HG03025 (cell line): ENCODE measurements at regions not wholly inside any gene's neighbourhood (a gene's known extent, or its start where the extent isn't known, plus 50 kb on each side); places are given as distances from the start of the nearest gene placed in this dataset.
"Not testable (repeated sequence)": the region's sequence is repeated elsewhere in the genome, so short reads cannot be mapped to it uniquely, and the experiment has no call there.

Experiments
- ATAC-seq: cut with Tn5 transposase; IDR thresholded peaks from one replicate; pipeline ENCODE4 v1.9.1; 2021; ENCODE audit warnings: mild to moderate bottlenecking, moderate library complexity; ENCODE audit not compliant: unreplicated experiment, low FRiP score

- ATAC-seq = no peak
Observed at GRCh38 chrX:95762716-95763115, 921.9 kb upstream of the DIAPH2 start.

DNA sequence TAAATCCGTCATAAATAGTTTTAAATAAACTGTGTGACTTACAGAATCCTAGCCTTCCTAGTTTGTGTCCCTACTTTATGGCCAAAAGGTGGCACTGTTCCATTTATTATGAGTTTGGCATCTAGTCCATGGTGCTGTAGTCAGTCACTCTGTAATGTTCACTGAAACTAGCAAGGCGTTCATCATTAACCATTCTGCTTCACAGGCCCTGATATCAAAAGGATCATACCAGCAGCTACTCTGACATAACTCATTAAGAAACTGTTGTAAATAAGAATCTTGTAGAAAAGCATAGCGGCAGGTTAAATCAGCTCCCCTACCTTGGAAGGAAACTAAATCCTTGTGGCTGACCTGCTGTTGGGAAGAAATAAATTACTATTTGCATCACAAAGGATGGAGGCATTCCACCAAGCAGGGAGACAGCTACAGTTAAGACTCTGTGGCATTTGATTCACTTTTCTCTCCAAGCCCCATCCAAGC, 919.6 kb upstream of the DIAPH2 start:
- no peak for ATAC-seq

- not testable (repeated sequence) for ATAC-seq
Observed at GRCh38 chrX:95771198-95771597, 913.4 kb upstream of the DIAPH2 start.

- ATAC-seq = no peak
Observed at GRCh38 chrX:95791876-95792275, 892.8 kb upstream of the DIAPH2 start.

DNA sequence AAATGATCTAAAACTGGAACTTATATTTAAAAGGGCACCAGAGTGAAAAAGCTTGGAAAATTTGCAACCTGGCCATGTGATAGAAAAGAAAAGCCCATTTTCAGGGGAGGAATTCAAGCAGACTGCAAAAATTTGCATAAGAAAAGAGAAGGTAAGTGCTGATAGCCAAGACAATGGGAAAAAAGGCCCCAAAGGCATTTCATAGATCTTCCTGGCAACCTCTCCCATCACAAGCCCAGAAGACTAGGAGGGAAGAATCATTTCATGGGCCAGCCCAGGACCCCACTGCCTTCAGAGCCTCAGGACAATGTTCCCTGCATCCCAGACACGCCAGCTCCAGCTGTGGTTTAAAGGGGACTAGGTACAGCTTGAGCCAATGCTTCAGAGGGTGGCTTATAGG, 887.3 kb upstream of the DIAPH2 start:
- no peak for ATAC-seq

GRCh38 chrX:95823796-95824195, 860.8 kb upstream of the DIAPH2 start:
- ATAC-seq = no peak

DNA sequence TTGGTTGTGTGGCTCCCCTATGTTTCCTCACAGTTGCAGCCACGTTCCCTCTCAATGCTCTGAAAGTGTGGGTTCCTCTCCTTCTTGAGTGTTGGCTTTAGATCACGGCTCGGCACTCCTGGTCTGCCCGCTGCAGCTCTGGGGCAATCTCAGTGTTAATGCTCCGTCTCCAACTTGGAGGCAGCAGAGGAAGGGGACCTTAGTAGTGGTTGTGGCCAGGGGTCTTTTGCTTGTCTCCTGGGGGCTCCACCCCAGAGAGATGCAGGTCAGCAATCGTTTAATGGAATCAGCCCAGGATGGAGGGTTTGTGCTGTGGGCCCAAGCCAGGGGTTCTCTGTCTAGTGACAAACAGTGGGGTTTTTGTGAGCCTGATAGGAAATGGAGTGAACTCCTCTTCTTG, 849.4 kb upstream of the DIAPH2 start:
- no peak for ATAC-seq

GRCh38 chrX:95836517-95836916, 848.1 kb upstream of the DIAPH2 start:
- no peak for ATAC-seq

DNA sequence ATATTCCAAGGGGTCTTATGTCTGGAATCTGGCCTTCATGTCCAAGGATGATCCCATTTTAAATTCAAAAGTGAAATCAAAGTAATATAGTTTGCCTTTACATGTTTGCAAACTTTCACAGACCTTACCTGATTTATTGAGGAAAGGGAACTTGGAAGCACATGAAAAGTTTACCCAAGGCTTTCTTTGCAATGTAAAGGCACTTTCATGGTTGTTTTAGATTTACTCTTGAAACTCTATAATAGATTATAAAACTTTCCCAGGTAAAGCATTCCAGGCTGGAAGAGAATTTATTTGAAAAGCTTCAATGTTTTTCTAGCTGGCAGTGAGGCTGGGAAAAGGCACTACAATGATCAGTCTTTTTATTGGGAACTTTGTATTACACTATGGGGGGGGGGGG, 842.8 kb upstream of the DIAPH2 start:
- ATAC-seq = no peak

DNA sequence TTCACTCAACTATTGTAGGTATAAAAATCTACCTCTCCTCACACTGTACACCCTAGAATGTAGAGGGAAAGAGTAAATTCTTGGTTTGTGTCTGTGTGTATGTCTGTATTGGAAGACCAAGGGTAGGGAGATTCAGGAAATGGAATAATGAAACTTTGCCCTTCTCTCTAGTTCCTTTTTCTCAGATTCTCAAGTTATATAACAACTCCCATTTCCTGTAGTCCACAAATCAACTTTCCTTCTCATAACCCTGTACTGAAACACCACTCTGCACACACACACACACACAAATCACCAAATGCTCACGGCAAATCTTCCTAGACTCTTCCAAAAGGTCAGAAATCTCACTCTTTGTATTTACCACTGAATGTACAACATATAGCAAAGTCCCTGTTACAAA, 824.5 kb upstream of the DIAPH2 start:
- ATAC-seq = no peak

DNA sequence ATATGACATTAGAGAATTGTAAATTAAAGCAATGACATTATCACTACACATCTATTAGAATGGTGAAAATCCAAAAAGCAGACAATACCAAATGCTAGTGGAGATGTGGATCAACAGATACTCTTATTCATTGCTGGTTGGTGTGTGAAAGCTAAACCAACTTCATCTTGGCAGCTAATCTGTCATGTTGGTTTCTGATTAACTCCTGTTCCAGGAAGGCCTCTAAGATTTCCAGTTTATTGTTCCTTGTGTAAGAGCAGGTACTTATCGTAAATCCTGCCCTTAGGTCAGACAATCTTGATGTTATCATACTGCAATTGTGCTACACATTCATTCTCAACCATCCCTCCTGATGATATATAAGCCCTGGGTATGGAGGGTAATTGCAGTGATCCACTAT, 809.0 kb upstream of the DIAPH2 start:
- ATAC-seq = no peak

DNA sequence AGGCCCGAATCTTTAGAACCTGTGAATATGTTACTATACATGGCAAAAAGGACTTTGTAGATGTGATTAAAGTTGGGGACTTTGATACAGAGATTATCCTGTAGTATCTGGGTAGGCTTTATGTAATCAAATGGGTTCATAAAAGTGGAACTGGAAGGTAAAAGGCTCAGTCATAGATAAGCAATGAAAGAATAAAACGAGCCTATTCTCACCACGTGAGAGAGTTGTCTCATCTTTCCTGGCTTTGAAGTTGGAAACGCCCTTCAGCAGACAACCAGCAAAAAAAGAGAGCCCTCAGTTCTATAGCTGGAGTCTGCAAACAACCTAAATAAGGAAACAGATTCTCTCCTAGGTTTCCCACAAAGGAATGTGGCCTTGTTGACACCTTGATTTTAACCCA, 805.8 kb upstream of the DIAPH2 start:
- no peak for ATAC-seq

DNA sequence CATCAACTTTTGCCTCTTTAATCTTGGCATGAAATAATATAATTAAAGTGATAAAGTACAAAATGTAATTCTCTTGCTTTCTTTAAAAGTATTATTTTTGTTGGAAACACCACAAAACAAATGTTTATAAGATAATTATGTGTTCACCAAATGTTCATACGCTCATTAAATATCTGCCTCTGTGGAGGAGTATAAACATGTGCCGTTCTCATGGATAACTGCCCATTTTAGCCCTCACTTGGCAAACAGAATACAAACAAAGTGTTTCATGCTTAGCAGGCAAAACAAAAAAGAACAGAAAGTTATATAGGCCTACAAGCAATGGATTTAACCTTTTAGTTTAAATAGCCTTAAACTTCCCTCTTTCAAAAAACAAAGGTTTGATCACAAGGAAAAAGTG, 800.5 kb upstream of the DIAPH2 start:
- ATAC-seq = no peak

GRCh38 chrX:95885074-95885473, 799.6 kb upstream of the DIAPH2 start:
- ATAC-seq = no peak

DNA sequence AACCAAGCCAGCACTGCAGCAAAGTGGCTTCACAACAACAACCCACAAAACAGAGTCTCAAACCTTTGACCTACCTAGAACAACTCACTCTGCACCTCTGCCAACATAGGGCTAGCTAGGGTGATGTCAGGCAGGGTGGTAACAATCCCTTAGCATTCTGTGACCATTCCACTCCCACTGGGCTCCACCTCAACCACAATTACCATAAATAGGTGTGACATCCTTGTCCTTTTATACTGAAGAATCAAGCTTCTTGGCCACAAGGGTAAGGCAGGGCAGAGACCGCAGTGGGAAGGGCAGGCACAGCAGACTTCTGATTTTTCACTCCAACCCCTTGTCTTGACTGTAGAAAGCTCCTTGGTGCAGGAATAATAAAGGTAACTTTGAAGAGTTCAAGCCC, 795.4 kb upstream of the DIAPH2 start:
- no peak for ATAC-seq

DNA sequence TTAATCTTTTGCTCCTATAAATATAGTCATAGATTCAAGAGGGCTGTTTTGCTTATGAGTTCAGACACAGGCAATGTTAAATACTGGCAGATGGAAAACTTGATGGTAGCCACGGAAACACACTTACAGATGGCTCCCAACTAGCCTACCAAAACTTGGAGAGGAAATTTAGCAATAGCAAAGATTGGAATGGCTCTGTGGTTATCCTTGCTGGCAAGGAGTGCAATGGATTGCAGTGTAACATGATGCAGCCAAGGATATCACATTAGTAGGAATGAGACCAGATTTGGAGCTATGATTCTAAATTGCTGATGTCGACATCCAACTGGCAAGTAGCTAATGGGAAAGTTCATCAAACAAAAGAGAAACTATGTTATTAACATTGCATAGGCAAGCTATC, 791.0 kb upstream of the DIAPH2 start:
- no peak for ATAC-seq

GRCh38 chrX:95903490-95903889, 781.2 kb upstream of the DIAPH2 start:
- ATAC-seq = no peak

- ATAC-seq = no peak
Observed at GRCh38 chrX:95903975-95904374, 780.7 kb upstream of the DIAPH2 start.

- ATAC-seq = no peak
Observed at GRCh38 chrX:95907081-95907480, 777.6 kb upstream of the DIAPH2 start.

DNA sequence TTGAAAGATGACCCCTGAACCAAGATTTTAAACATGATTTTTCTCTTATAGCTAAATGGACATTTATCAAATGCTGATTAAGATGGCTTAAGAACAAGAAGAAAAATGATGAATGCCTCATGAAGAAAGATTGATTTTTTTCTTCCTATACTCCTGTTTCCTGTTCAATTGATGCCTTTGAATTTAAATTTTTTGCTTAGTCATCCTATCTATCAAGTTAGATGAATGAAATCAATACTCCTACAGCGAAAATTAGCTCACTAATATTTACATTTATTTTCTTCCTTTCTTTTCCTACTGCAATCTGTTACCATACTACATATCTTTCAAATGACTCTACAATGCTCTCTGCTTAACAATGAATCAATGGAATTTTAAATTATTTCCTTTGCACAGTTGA, 773.6 kb upstream of the DIAPH2 start:
- no peak for ATAC-seq

- ATAC-seq = no peak
Observed at GRCh38 chrX:95919605-95920004, 765.0 kb upstream of the DIAPH2 start.

DNA sequence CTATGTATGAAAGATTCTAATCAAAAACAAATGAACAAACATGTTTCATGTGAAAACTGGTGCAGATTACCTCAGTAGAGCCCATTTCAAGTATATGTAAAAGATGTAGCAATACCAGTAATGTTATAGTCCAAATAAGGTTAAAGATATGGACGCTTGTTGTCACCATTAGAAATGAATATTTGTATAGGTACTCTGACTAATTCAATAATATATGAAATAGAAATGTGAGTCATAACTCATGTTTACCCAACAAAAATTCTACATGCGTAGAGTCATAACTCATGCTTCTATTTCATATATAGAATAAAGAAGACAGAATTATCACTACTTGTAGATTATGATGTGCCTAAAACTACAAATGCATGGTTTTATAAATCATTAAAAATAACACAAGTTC, 739.1 kb upstream of the DIAPH2 start:
- no peak for ATAC-seq

DNA sequence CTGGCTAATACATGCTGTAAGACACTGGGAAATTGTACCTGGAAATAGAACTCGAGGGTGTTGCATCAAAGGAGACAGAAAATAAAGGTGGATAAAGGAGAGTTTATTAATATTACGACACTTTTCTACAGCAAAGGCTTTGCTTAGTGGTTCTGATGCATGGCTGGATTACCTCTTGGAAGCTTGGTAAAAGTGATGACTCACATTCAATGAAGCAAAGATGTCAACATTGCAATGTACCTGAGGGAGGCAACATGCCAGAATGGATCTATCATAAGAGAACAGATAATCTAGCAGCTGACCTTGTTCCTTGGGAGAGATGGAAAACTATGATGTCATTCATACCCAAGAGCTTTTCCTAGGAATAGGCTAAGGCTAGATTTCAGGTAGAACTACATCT, 735.1 kb upstream of the DIAPH2 start:
- no peak for ATAC-seq
